Calu3 (cell line): ENCODE measurements at regions not wholly inside any gene's neighbourhood (a gene's known extent, or its start where the extent isn't known, plus 50 kb on each side); places are given as distances from the start of the nearest gene placed in this dataset.

ENCODE experiments used
- BruUV-seq: library from RNA; stranded (reverse); fragments of 400-500 nt; replicated peaks from 2 replicates; lab custom pipeline; 2021; lab: Mats Ljungman, UMichigan
- CTCF ChIA-PET: fragments of 300-600 bp; sonication (Branson Sonifier 250); formaldehyde crosslinking; loops from one replicate; lab custom pipeline; 2022; ENCODE audit warnings: antibody characterized with exemption; lab: Charles Lee
- DNase-seq: peaks from one replicate; pipeline ENCODE4 v3.0.0; 2022
- H3K27ac Mint-ChIP-seq: one replicate; pipeline ENCODE4 v1.8.0; 2022; ENCODE audit warnings: mixed read lengths; ENCODE audit not compliant: unreplicated experiment
- H3K27me3 Mint-ChIP-seq: one replicate; pipeline ENCODE4 v1.8.0; 2022; ENCODE audit warnings: mixed read lengths; ENCODE audit not compliant: unreplicated experiment
- H3K36me3 Mint-ChIP-seq: one replicate; pipeline ENCODE4 v1.8.0; 2022; ENCODE audit warnings: mild to moderate bottlenecking, moderate library complexity, mixed read lengths; ENCODE audit not compliant: insufficient read depth, unreplicated experiment
- H3K4me1 Mint-ChIP-seq: one replicate; pipeline ENCODE4 v1.8.0; 2022; ENCODE audit warnings: mild to moderate bottlenecking, low read depth, mixed read lengths; ENCODE audit not compliant: unreplicated experiment
- H3K4me3 Mint-ChIP-seq: one replicate; pipeline ENCODE4 v1.8.0; 2022; ENCODE audit warnings: mild to moderate bottlenecking, low read depth, moderate library complexity, mixed read lengths; ENCODE audit not compliant: unreplicated experiment
- H3K9me3 Mint-ChIP-seq: one replicate; pipeline ENCODE4 v1.8.0; 2022; ENCODE audit warnings: low read depth, mixed read lengths; ENCODE audit not compliant: unreplicated experiment
- intact Hi-C: fragments of 100-400 bp; cut with micrococcal nuclease; formaldehyde crosslinking; loops from one replicate; pipeline ENCODE4 v1.10.0; 2022; ENCODE audit not compliant: unreplicated experiment
- TF ChIP-seq, protein P1 (sequence below): fragments of 200-600 bp; IDR thresholded peaks from one replicate; pipeline ENCODE4 v1.8.0; 2022; ENCODE audit warnings: antibody characterized with exemption; ENCODE audit not compliant: unreplicated experiment

- intact Hi-C loops = no loop called here
- Mint-ChIP-seq H3K27ac (no peak overlapping the region), H3K9me3 (no peaks in the 10 kb centered on the region), H3K27me3 (peaks cover 100% of the 10 kb centered on the region), H3K4me1 (peaks cover 8% of the 10 kb centered on the region), H3K36me3 (no peaks in the 10 kb centered on the region), H3K4me3 (no peak overlapping the region)
- TF ChIP-seq, protein P1, sequence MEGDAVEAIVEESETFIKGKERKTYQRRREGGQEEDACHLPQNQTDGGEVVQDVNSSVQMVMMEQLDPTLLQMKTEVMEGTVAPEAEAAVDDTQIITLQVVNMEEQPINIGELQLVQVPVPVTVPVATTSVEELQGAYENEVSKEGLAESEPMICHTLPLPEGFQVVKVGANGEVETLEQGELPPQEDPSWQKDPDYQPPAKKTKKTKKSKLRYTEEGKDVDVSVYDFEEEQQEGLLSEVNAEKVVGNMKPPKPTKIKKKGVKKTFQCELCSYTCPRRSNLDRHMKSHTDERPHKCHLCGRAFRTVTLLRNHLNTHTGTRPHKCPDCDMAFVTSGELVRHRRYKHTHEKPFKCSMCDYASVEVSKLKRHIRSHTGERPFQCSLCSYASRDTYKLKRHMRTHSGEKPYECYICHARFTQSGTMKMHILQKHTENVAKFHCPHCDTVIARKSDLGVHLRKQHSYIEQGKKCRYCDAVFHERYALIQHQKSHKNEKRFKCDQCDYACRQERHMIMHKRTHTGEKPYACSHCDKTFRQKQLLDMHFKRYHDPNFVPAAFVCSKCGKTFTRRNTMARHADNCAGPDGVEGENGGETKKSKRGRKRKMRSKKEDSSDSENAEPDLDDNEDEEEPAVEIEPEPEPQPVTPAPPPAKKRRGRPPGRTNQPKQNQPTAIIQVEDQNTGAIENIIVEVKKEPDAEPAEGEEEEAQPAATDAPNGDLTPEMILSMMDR = no peak
- DNase-seq = no peak
- no TSS peak for BruUV-seq
- CTCF ChIA-PET = no interaction called here
Measured at GRCh38 chr3:127393131-127393820, 105.4 kb upstream of the PRR20G start.

GRCh38 chr3:127392156-127392490, 104.3 kb upstream of the PRR20G start:
- Mint-ChIP-seq H3K27me3 (peaks cover 100% of the 10 kb centered on the region), H3K4me1 (peaks cover 8% of the 10 kb centered on the region), H3K9me3 (no peaks in the 10 kb centered on the region), H3K27ac (no peak overlapping the region), H3K36me3 (no peaks in the 10 kb centered on the region), H3K4me3 (no peak overlapping the region)
- TF ChIP-seq, protein P1 = no peak
- intact Hi-C loops = no loop called here
- no peak for DNase-seq
- BruUV-seq = no TSS peak
- CTCF ChIA-PET = no interaction called here

- intact Hi-C loops = no loop called here
- H3K27me3 Mint-ChIP-seq = peaks cover 100% of the 10 kb centered on the region
- H3K36me3 Mint-ChIP-seq = no peaks in the 10 kb centered on the region
- TF ChIP-seq, protein P1 = no peak
- H3K27ac Mint-ChIP-seq = no peak overlapping the region
- no peak overlapping the region for H3K4me3 Mint-ChIP-seq
- no TSS peak for BruUV-seq
- no peak for DNase-seq
- H3K4me1 Mint-ChIP-seq = peaks cover 8% of the 10 kb centered on the region
- CTCF ChIA-PET = no interaction called here
- H3K9me3 Mint-ChIP-seq = no peaks in the 10 kb centered on the region
Measured at GRCh38 chr3:127391436-127392155, 103.8 kb upstream of the PRR20G start.

GRCh38 chr3:127390365-127391025, 102.6 kb upstream of the PRR20G start:
- no peak overlapping the region for H3K4me3 Mint-ChIP-seq
- CTCF ChIA-PET = no interaction called here
- DNase-seq = no peak
- intact Hi-C loops = no loop called here
- no peaks in the 10 kb centered on the region for H3K36me3 Mint-ChIP-seq
- TF ChIP-seq, protein P1 = no peak
- no peak overlapping the region for H3K27ac Mint-ChIP-seq
- peaks cover 8% of the 10 kb centered on the region for H3K4me1 Mint-ChIP-seq
- no TSS peak for BruUV-seq
- peaks cover 100% of the 10 kb centered on the region for H3K27me3 Mint-ChIP-seq
- H3K9me3 Mint-ChIP-seq = no peaks in the 10 kb centered on the region
